ENCODE measurements at regions not wholly inside any gene's neighbourhood (a gene's known extent, or its start where the extent isn't known, plus 50 kb on each side); places are given as distances from the start of the nearest gene placed in this dataset.
"Not testable (repeated sequence)": the region's sequence is repeated elsewhere in the genome, so short reads cannot be mapped to it uniquely, and the experiment has no call there.

DNA sequence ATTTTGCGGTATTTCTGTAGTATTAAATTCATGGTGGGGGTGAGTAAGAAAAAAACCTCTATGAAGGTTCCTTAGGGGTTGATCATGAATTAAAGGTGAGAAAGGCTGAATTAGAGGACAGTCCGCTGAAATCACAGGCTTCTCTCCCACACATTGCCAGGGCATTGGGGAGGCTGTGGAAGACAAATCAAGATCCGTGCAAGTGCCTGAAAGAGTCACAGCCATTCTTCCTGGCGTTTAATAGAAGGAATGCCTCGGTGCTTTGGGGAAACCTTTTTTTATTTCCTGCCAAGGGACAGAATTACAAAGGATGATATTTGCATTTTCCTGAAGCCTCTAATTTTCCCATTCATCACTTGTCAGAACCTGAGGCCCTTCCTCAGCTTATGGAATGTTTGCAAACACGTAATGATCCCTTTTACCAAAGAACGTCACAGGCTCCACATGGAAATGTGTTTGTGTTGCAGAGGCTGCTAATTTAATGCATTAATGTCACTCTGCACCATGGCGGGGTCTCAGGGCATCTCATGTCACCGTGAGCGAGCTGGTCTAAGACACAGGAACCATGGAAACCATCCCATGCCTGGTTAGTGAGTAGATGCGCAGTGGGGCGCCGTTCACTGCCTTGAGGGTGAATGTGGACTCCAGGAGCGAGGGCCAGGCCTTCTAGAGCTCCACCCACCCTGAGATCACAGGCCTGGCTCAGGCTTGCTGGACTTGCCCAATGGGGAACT is 185.9 kb upstream of the SULF2 start:
- DNase-seq, result no peak

- DNase-seq, result no peak
These were observed 185.1 kb upstream of the SULF2 start for GRCh38 chr20:47970282-47970903.

DNA sequence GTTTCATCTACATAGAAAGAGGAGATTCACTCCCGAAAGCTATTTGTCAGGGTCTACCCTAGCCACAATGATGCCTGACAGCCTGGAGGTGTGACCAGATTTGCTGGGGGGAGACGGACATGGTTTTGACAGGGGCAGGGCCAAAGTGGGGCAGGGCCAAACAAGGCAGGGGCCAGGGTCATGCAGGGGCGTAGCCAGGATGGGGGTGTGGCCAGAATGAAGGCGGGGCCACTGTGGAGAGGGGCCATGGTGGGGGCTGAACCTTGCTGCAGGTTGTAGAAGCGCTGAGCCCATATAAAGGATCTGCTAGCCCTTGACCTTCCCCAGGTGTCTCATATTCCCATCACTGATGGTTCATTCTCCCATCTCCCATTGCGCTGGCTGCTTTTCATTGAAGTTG is 184.1 kb upstream of the SULF2 start:
- no peak for DNase-seq

- DNase-seq, result no peak
These were observed 183.4 kb upstream of the SULF2 start for GRCh38 chr20:47968541-47969310.

GRCh38 chr20:47964149-47964548 is 178.9 kb upstream of the SULF2 start:
- DNase-seq, result no peak

- no peak for DNase-seq
These were observed 177.7 kb upstream of the SULF2 start for GRCh38 chr20:47963022-47963421.

GRCh38 chr20:47962286-47962963 is 177.1 kb upstream of the SULF2 start:
- DNase-seq, result no peak

- DNase-seq, result no peak
These were observed 175.7 kb upstream of the SULF2 start for GRCh38 chr20:47960769-47961541.

DNA sequence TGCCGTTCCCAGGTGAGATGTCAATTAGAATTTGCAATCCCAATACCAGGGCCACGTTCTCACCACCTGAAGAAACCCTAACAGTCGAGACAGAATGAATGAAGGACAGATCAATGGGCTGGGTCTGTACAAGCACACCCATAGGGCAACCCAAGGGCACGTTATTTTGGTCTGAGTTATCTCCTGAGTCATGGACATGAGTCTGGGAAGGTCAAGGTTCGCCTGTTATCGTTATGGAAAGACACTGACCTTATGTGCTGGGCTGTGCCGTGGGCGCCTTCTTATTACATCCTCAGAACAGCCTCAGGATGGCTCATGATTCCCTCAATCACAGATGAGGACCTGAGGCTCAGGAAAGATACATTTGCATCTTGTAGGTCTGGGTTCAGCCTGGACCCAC is 175.0 kb upstream of the SULF2 start:
- DNase-seq, result no peak

- DNase-seq, result not testable (repeated sequence)
These were observed 172.9 kb upstream of the SULF2 start for GRCh38 chr20:47957989-47958801.

- no peak for DNase-seq
These were observed 171.9 kb upstream of the SULF2 start for GRCh38 chr20:47957135-47957534.

DNA sequence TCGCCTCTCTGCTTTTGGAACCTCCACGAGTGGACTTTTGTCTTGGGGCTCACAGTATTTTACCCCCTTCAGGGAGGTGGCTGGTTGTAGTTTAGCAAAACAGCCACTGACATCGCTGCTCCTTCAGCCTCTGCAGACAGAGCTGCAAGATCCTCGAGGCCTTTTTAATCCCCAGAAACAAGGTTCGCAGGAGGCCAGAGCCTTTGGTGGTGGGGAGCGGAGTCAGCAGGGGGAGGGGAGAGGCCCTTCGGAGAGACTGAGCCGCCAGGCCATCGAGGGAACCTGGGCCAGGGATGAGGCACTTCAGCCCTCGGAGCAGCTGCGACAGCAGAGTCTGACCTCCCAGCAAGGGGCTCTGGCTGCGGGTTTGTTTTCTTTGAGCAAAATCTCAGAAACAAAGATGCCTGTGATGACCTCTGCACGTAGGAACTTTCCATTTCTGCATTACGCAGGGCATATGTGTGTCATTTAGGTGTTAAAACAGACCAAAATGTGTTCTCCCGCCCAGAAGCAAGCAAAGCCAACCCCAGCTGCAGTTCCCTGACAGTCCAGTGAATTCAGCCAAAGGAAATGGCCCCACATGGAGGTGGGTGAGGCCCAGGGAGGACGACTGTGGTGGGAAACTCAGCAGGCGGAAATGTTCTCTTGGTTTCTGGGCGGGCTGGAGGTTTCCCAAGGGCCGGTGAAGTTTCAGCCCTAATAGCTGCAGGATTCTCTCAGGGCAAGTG is 171.2 kb upstream of the SULF2 start:
- no peak for DNase-seq

GRCh38 chr20:47953471-47953870 is 168.2 kb upstream of the SULF2 start:
- DNase-seq, result no peak

- DNase-seq, result no peak
These were observed 166.8 kb upstream of the SULF2 start for GRCh38 chr20:47952023-47952564.

DNA sequence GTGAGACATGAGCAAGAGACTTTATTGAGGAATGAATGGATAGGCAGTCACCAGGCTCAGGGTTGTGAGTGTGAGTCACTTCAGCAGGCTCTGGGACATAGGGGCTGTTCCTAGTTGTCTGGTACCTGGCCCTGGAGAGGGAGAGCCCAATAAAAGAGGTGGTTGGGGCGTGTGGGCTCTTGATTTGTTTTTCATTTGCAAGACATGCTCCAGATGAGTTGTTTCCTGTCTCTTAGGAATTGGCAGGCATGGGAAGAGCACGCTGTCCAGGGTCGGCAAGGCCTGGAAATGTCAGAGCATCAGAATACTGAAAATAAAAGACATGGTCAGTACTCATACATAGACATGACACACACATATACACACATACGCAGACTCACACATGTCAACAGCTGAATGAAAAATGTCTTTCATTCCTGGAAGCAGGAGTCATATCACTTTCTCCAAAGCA is 166.3 kb upstream of the SULF2 start:
- no peak for DNase-seq

- no peak for DNase-seq
These were observed 165.6 kb upstream of the SULF2 start for GRCh38 chr20:47950913-47951283.

DNA sequence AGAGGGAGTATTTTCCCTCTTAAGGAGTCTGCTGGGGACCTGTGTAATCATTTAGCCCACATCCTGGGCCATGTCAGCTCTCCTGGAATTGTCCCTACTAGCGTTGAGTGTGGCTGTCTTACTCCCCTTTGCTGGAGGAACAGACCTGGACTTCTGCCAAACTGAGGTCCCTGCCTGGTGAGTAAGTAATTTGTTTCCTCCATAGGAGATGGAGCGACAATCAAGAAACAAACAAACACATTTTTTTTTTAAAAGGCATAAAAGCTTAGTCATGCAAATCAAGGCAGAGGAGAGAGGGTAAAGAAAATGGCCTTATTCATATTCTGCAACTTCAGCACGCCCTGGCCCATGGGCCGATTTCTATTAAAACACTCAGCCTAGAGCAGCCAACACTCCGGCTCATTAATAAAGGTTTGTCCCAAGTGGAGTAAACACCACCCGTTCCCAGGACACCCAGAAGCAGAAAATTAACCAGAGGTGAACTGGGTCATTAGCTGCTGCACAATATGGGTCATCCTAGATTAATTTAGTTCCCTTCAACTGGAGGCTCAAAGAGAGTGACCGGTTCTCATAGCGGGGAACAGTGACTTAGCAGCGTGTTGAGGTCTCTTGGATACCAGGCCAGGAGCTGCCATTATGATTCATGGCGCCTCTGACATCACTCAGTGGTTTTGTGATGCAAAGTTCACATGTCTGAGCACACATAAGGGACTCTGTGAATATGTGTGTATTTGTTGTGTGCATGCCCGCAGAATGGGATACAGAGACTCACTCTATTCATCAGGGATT is 165.0 kb upstream of the SULF2 start:
- no peak for DNase-seq

GRCh38 chr20:47949230-47949629 is 163.9 kb upstream of the SULF2 start:
- DNase-seq, result no peak

DNA sequence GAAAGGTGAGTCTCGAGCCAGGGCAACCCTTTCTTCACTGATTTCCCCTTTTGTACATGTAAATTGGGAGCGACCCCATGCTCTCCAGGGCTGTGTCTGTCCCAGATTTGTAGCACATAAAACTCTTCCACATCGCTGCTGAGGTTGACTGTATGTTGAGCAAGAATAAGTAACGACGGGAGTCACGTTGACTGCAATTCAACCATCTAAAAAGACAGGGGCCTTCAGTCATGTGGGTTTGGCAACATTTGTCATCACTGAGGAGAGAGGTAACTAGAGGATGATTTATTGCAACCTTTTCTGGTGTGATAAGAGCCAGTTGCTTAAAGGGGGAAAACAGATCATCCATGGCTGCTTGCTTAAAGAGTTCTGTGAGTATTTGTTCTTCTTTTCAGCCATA is 159.4 kb upstream of the SULF2 start:
- DNase-seq, result no peak

DNA sequence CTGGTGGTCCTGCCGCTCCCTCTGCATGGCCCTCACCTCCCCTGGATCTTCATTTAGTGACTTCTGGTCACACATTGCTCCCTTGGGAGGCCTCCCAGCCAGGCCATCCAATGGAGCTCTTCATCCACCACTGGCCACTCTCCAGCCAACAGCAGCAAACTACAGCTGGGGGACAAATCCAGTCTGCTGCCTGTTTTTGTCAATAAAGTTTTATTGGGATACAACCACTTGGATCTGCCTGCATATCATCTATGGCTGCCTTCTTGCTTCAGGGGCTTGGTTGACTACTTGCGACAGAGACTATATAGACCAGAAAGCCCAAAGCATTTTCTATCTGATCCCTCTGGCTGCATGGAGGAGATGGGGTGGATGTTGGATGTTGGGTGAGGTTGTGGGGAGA is 156.6 kb upstream of the SULF2 start:
- DNase-seq, result no peak
